Smooth muscle cell (in vitro differentiated cells): ENCODE measurements at regions not wholly inside any gene's neighbourhood (a gene's known extent, or its start where the extent isn't known, plus 50 kb on each side); places are given as distances from the start of the nearest gene placed in this dataset.

Source experiments
- DNase-seq: peaks from one replicate; lab custom pipeline; 2025; ENCODE audit not compliant: unreplicated experiment; lab: John Stamatoyannopoulos, UW
- H2AFZ ChIP-seq: fragments of 200-600 bp; sonication (generic); 2 replicates; pipeline ENCODE4 v1.6.0; 2016; ENCODE audit warnings: antibody characterized with exemption, low read depth, mild to moderate bottlenecking
- H3F3A ChIP-seq: fragments of 200-600 bp; sonication (generic); 2 replicates; pipeline ENCODE4 v1.6.0; 2017; ENCODE audit warnings: antibody characterized with exemption, low read depth
- H3K27ac ChIP-seq: fragments of 200-600 bp; sonication (generic); 2 replicates; pipeline ENCODE4 v1.5.1; 2016; ENCODE audit warnings: low read depth, mild to moderate bottlenecking
- H3K27me3 ChIP-seq: fragments of 200-600 bp; sonication (generic); 2 replicates; pipeline ENCODE4 v1.6.1; 2016; ENCODE audit warnings: low read depth, mild to moderate bottlenecking
- H3K36me3 ChIP-seq: fragments of 200-600 bp; sonication (generic); 2 replicates; pipeline ENCODE4 v1.5.1; 2016; ENCODE audit warnings: low read depth
- H3K4me1 ChIP-seq: fragments of 200-600 bp; sonication (generic); 2 replicates; pipeline ENCODE4 v1.5.1; 2016; ENCODE audit warnings: low read depth
- H3K4me2 ChIP-seq: fragments of 200-600 bp; sonication (generic); 2 replicates; pipeline ENCODE4 v1.6.0; 2016; ENCODE audit warnings: mild to moderate bottlenecking
- H3K4me3 ChIP-seq: fragments of 200-600 bp; sonication (generic); 2 replicates; pipeline ENCODE4 v1.5.1; 2016; ENCODE audit warnings: mild to moderate bottlenecking
- H3K79me2 ChIP-seq: fragments of 200-600 bp; sonication (generic); 2 replicates; pipeline ENCODE4 v1.6.0; 2016; ENCODE audit warnings: low read depth, mild to moderate bottlenecking
- H3K9ac ChIP-seq: fragments of 200-600 bp; sonication (generic); 2 replicates; pipeline ENCODE4 v1.6.0; 2016; ENCODE audit warnings: low read depth
- H3K9me3 ChIP-seq: fragments of 200-600 bp; sonication (generic); replicated peaks from 2 replicates; pipeline ENCODE4 v1.5.1; 2016; ENCODE audit warnings: low read depth
- H4K20me1 ChIP-seq: fragments of 200-600 bp; sonication (generic); 2 replicates; pipeline ENCODE4 v1.6.0; 2016; ENCODE audit warnings: low read depth
- CTCF ChIP-seq: fragments of 200-600 bp; sonication (generic); IDR thresholded peaks from 2 replicates; pipeline ENCODE4 v1.5.1; 2017; ENCODE audit warnings: borderline replicate concordance, mild to moderate bottlenecking, antibody characterized with exemption; ENCODE audit not compliant: insufficient read depth, poor library complexity, severe bottlenecking
- whole genome bisulfite sequencing: methylation state at CpG from one replicate; pipeline ENCODE4 v1.1.7; 2016; ENCODE audit warnings: low lambda C conversion rate; 5-methylcytosine and 5-hydroxymethylcytosine counted together

DNA sequence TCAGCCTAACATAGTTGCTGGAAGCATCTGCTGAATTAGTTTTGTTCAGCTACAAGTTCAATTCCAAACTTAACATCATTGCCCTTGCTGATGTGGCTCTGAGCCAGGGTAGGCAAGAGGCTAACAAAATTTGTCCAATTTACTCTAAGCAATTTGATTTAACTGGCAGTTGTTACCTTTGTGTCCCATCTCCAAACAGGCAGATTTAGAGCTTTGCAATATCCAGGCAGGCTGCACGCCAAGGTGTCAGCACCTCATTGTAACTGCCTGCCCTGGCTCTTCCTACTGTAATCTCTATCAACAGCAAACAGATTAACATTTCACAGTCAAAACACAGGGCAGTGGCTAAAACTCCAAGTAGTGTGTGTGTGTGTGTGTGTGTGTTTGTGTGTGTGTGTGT lies 2070.6 kb downstream of the PCDH7 start:
- no peaks in the 10 kb centered on the region for H3K9me3 ChIP-seq
- H3K36me3 ChIP-seq = no peaks in the 10 kb centered on the region
- no peak overlapping the region for H3K4me3 ChIP-seq
- no peaks in the 10 kb centered on the region for H4K20me1 ChIP-seq
- H3K27ac ChIP-seq = no peak overlapping the region
- TF ChIP-seq CTCF = no peak
- H3F3A ChIP-seq = no peaks in the 10 kb centered on the region
- no peaks in the 10 kb centered on the region for H3K4me1 ChIP-seq
- 57% methylated on average over 1 of the region's 1 CpG for WGBS
- no peak overlapping the region for H3K4me2 ChIP-seq
- no peaks in the 10 kb centered on the region for H3K27me3 ChIP-seq
- H2AFZ ChIP-seq = no peak overlapping the region
- no peaks in the 10 kb centered on the region for H3K79me2 ChIP-seq
- no peak for DNase-seq
- no peak overlapping the region for H3K9ac ChIP-seq

DNA sequence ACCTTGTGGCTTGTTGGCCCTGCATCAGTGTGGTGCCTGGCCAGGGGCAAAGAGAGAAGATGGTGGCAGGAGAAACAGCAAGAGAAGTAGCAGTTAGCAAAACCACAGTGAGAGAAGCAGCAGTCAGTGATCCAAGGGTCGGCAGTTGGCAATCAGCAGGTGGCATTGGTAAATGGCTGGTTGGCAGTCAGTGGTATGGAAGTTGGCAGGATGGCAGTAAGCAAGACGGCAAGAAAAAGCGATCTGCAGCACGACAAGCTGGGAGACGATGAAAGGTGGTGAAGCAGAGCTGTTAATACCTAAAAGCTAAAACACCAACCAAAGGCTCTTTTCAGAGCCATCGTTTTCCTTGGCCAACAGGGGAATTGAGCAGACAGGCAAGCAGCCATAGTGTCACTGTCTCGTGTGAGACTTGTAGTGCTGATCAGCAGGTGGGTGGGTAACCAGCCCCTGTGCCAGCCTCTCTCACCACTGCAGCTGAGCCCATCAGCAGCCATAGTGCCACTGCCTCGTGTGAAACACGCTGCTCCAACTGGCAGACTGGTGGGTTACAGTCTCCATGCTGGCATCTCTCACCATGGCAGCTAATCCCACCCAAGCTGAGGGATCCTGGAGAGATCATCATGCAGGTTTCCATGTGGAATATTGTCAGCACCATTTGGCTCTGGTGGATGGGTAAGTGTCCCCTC lies 2078.4 kb downstream of the PCDH7 start:
- TF ChIP-seq CTCF = no peak
- no peaks in the 10 kb centered on the region for H3F3A ChIP-seq
- no peak for DNase-seq
- WGBS = 91% methylated on average over 9 of the region's 9 CpGs
- H3K4me1 ChIP-seq = no peaks in the 10 kb centered on the region
- H3K4me2 ChIP-seq = no peak overlapping the region
- no peak overlapping the region for H3K9ac ChIP-seq
- H3K79me2 ChIP-seq = no peaks in the 10 kb centered on the region
- H4K20me1 ChIP-seq = no peaks in the 10 kb centered on the region
- H3K27ac ChIP-seq = no peak overlapping the region
- no peaks in the 10 kb centered on the region for H3K9me3 ChIP-seq
- no peaks in the 10 kb centered on the region for H3K27me3 ChIP-seq
- no peaks in the 10 kb centered on the region for H3K36me3 ChIP-seq
- no peak overlapping the region for H2AFZ ChIP-seq
- no peak overlapping the region for H3K4me3 ChIP-seq

GRCh38 chr4:32824336-32824735 lies 2104.2 kb downstream of the PCDH7 start:
- Histone ChIP-seq H3K4me1 (no peaks in the 10 kb centered on the region), H3K79me2 (no peaks in the 10 kb centered on the region), H3K36me3 (peaks cover 4% of the 10 kb centered on the region), H3K4me3 (no peak overlapping the region), H3K27ac (no peak overlapping the region), H2AFZ (no peak overlapping the region), H3F3A (no peaks in the 10 kb centered on the region), H4K20me1 (no peaks in the 10 kb centered on the region), H3K9ac (no peak overlapping the region), H3K27me3 (no peaks in the 10 kb centered on the region), H3K9me3 (peaks cover 12% of the 10 kb centered on the region), H3K4me2 (no peak overlapping the region)
- 64% methylated on average over 2 of the region's 2 CpGs for WGBS
- DNase-seq = no peak
- no peak for TF ChIP-seq CTCF

GRCh38 chr4:32826169-32826568 lies 2106.0 kb downstream of the PCDH7 start:
- H2AFZ ChIP-seq = no peak overlapping the region
- DNase-seq = no peak
- H4K20me1 ChIP-seq = no peaks in the 10 kb centered on the region
- no peaks in the 10 kb centered on the region for H3K27me3 ChIP-seq
- H3F3A ChIP-seq = no peaks in the 10 kb centered on the region
- no peak overlapping the region for H3K4me2 ChIP-seq
- no peak overlapping the region for H3K4me3 ChIP-seq
- no peak for TF ChIP-seq CTCF
- peaks cover 12% of the 10 kb centered on the region for H3K9me3 ChIP-seq
- H3K4me1 ChIP-seq = no peaks in the 10 kb centered on the region
- no peak overlapping the region for H3K27ac ChIP-seq
- H3K79me2 ChIP-seq = no peaks in the 10 kb centered on the region
- peaks cover 4% of the 10 kb centered on the region for H3K36me3 ChIP-seq
- WGBS = 90% methylated on average over 3 of the region's 3 CpGs
- H3K9ac ChIP-seq = no peak overlapping the region
